PC-3 (cell line): ENCODE measurements at regions not wholly inside any gene's neighbourhood (a gene's known extent, or its start where the extent isn't known, plus 50 kb on each side); places are given as distances from the start of the nearest gene placed in this dataset.

ENCODE experiments used
- ATAC-seq: fragments of 200-7000 bp; cut with Tn5 transposase; 2 replicates; pipeline ENCODE4 v1.9.1; 2020; ENCODE audit warnings: mild to moderate bottlenecking, moderate library complexity
- BruUV-seq: library from RNA; stranded (reverse); fragments of 400-500 nt; replicated peaks from 2 replicates; lab custom pipeline; 2021; lab: Mats Ljungman, UMichigan
- CTCF ChIA-PET: fragments of 300-600 bp; sonication (Branson Sonifier 250); formaldehyde crosslinking; loops from one replicate; lab custom pipeline; 2022; ENCODE audit warnings: antibody characterized with exemption; lab: Charles Lee
- POLR2A ChIA-PET: fragments of 300-600 bp; sonication (Branson Sonifier 250); formaldehyde crosslinking; loops from one replicate; lab custom pipeline; 2022; ENCODE audit warnings: antibody characterized with exemption; ENCODE audit not compliant: unreplicated experiment; lab: Charles Lee
- DNase-seq: peaks from one replicate; pipeline ENCODE4 v3.0.0-alpha.2; 2015
- H2AFZ ChIP-seq: fragments of 300-600 bp; sonication (generic); 2 replicates; pipeline ENCODE4 v1.6.0; 2016; ENCODE audit warnings: antibody characterized with exemption, low read length
- H3F3A ChIP-seq: fragments of 300-600 bp; sonication (generic); one replicate; pipeline ENCODE4 v1.6.0; 2017; ENCODE audit warnings: antibody characterized with exemption, low read length, control low read depth, mild to moderate bottlenecking; ENCODE audit not compliant: unreplicated experiment
- H3K27ac ChIP-seq: fragments of 300-600 bp; sonication (generic); 2 replicates; pipeline ENCODE4 v1.5.1; 2016; ENCODE audit warnings: mild to moderate bottlenecking, low read length
- H3K27me3 ChIP-seq: fragments of 300-600 bp; sonication (generic); 2 replicates; pipeline ENCODE4 v1.6.1; 2016; ENCODE audit warnings: low read length, mixed read lengths
- H3K36me3 ChIP-seq: fragments of 300-600 bp; sonication (generic); 2 replicates; pipeline ENCODE4 v1.6.1; 2016; ENCODE audit warnings: low read depth, mixed run types, low read length, mixed read lengths
- H3K4me1 ChIP-seq: fragments of 300-600 bp; sonication (generic); 2 replicates; pipeline ENCODE4 v1.5.1; 2016; ENCODE audit warnings: low read length; ENCODE audit not compliant: insufficient read depth
- H3K4me2 ChIP-seq: fragments of 300-600 bp; sonication (generic); 2 replicates; pipeline ENCODE4 v1.6.0; 2016; ENCODE audit warnings: low read length
- H3K4me3 ChIP-seq: fragments of 300-600 bp; sonication (generic); 2 replicates; pipeline ENCODE4 v1.5.1; 2016; ENCODE audit warnings: mild to moderate bottlenecking, low read length, mixed read lengths
- H3K79me2 ChIP-seq: fragments of 300-600 bp; sonication (generic); 2 replicates; pipeline ENCODE4 v1.6.1; 2017; ENCODE audit warnings: low read length, mixed read lengths
- H3K9ac ChIP-seq: fragments of 300-600 bp; sonication (generic); 2 replicates; pipeline ENCODE4 v1.6.0; 2016; ENCODE audit warnings: mild to moderate bottlenecking, low read length
- H3K9me2 ChIP-seq: fragments of 300-600 bp; sonication (generic); replicated peaks from 2 replicates; pipeline ENCODE4 v1.6.1; 2016; ENCODE audit warnings: mixed run types, low read length, mixed read lengths
- H3K9me3 ChIP-seq: fragments of 300-600 bp; sonication (generic); 2 replicates; pipeline ENCODE4 v1.6.1; 2016; ENCODE audit warnings: low read length, mixed read lengths
- H4K20me1 ChIP-seq: fragments of 300-600 bp; sonication (generic); 2 replicates; pipeline ENCODE4 v1.6.1; 2016; ENCODE audit warnings: low read length, mixed read lengths
- CTCF ChIP-seq: fragments of 300-600 bp; sonication (generic); conservative IDR thresholded peaks from 2 replicates; pipeline ENCODE4 v1.5.1; 2017; ENCODE audit warnings: antibody characterized with exemption, low read depth, mild to moderate bottlenecking, low read length
- EZH2 ChIP-seq: fragments of 300-600 bp; sonication (generic); IDR thresholded peaks from one replicate; pipeline ENCODE4 v1.6.1; 2017; ENCODE audit warnings: antibody characterized with exemption, mild to moderate bottlenecking, low read length; ENCODE audit not compliant: unreplicated experiment
- EZH2phosphoT487 ChIP-seq: fragments of 300-600 bp; sonication (generic); IDR thresholded peaks from 2 replicates; pipeline ENCODE4 v1.6.1; 2018; ENCODE audit warnings: mild to moderate bottlenecking, antibody characterized with exemption, low read length, borderline replicate concordance
- intact Hi-C: fragments of 100-400 bp; cut with micrococcal nuclease; formaldehyde crosslinking; loops from 2 replicates; pipeline ENCODE4 v1.9.0; 2023

GRCh38 chr11:23164022-23164421, 303.7 kb upstream of the CCDC179 start:
- H3K4me1 ChIP-seq, result no peaks in the 10 kb centered on the region
- H3K9me3 ChIP-seq, result no peaks in the 10 kb centered on the region
- no peaks in the 10 kb centered on the region for H3K36me3 ChIP-seq
- H3K9ac ChIP-seq, result no peak overlapping the region
- TF ChIP-seq EZH2 (no peak), CTCF (no peak), EZH2phosphoT487 (no peak)
- CTCF ChIA-PET, result no interaction called here
- no peaks in the 10 kb centered on the region for H4K20me1 ChIP-seq
- no TSS peak for BruUV-seq
- H3K79me2 ChIP-seq, result no peaks in the 10 kb centered on the region
- no peaks in the 10 kb centered on the region for H3F3A ChIP-seq
- POLR2A ChIA-PET, result no interaction called here
- H2AFZ ChIP-seq, result no peak overlapping the region
- no peak overlapping the region for H3K4me3 ChIP-seq
- no peaks in the 10 kb centered on the region for H3K9me2 ChIP-seq
- no peak overlapping the region for H3K27ac ChIP-seq
- intact Hi-C loops, result no loop called here
- no peak overlapping the region for H3K4me2 ChIP-seq
- H3K27me3 ChIP-seq, result no peaks in the 10 kb centered on the region
- DNase-seq (no peak), ATAC-seq (no peak)

- no peaks in the 10 kb centered on the region for H3K27me3 ChIP-seq
- H3K4me2 ChIP-seq, result no peak overlapping the region
- ChIA-PET CTCF (no interaction called here), POLR2A (no interaction called here)
- H3K9me3 ChIP-seq, result no peaks in the 10 kb centered on the region
- H3F3A ChIP-seq, result no peaks in the 10 kb centered on the region
- H3K4me3 ChIP-seq, result no peak overlapping the region
- no peak overlapping the region for H2AFZ ChIP-seq
- no peaks in the 10 kb centered on the region for H3K79me2 ChIP-seq
- H3K27ac ChIP-seq, result no peak overlapping the region
- no TSS peak for BruUV-seq
- no peak overlapping the region for H3K9ac ChIP-seq
- no peaks in the 10 kb centered on the region for H4K20me1 ChIP-seq
- no peak for ATAC-seq
- DNase-seq, result no peak
- H3K4me1 ChIP-seq, result no peaks in the 10 kb centered on the region
- intact Hi-C loops, result no loop called here
- TF ChIP-seq EZH2phosphoT487, result no peak
- no peak for TF ChIP-seq EZH2
- no peak for TF ChIP-seq CTCF
- H3K36me3 ChIP-seq, result no peaks in the 10 kb centered on the region
- H3K9me2 ChIP-seq, result no peaks in the 10 kb centered on the region
Measured at GRCh38 chr11:23166376-23166775, 306.1 kb upstream of the CCDC179 start.

GRCh38 chr11:23179609-23180008, 319.3 kb upstream of the CCDC179 start:
- Histone ChIP-seq H3K4me2 (no peak overlapping the region), H3K27me3 (no peaks in the 10 kb centered on the region), H3K79me2 (no peaks in the 10 kb centered on the region), H3K36me3 (no peaks in the 10 kb centered on the region), H3F3A (no peaks in the 10 kb centered on the region), H3K9me2 (no peaks in the 10 kb centered on the region), H4K20me1 (no peaks in the 10 kb centered on the region), H3K9ac (no peak overlapping the region), H3K4me1 (no peaks in the 10 kb centered on the region), H3K4me3 (no peak overlapping the region), H2AFZ (no peak overlapping the region), H3K9me3 (no peaks in the 10 kb centered on the region), H3K27ac (no peak overlapping the region)
- POLR2A ChIA-PET, result no interaction called here
- no TSS peak for BruUV-seq
- ATAC-seq (no peak), DNase-seq (no peak)
- intact Hi-C loops, result no loop called here
- TF ChIP-seq CTCF (no peak), EZH2phosphoT487 (no peak), EZH2 (no peak)
- CTCF ChIA-PET, result no interaction called here
